Tibial nerve (tissue), 4 donors: ENCODE measurements at regions not wholly inside any gene's neighbourhood (a gene's known extent, or its start where the extent isn't known, plus 50 kb on each side); places are given as distances from the start of the nearest gene placed in this dataset.

Source experiments
- CTCF ChIP-seq, 5 experiments: fragments of 200-600 bp in 3 of 5; fragments of 450-650 bp in 2 of 5; sonication (generic) in 3 of 5; IDR thresholded peaks; one replicate each; pipeline ENCODE4 v1.5.1; 2016 to 2019; ENCODE audit warnings: antibody characterized with exemption in 5 of 5, mild to moderate bottlenecking in 3 of 5, moderate library complexity in 2 of 5
- EP300 ChIP-seq, 2 donors: sonication (generic); formaldehyde crosslinking; IDR thresholded peaks; one replicate each; pipeline ENCODE4 v1.6.1; 2017; ENCODE audit warnings: antibody characterized with exemption in 2 of 2, mild to moderate bottlenecking in 1 of 2

- TF ChIP-seq CTCF (IDR thresholded peaks at IDR 0.05), result no peak
- no peak for TF ChIP-seq EP300 (IDR thresholded peaks at IDR 0.05)
Observed at GRCh38 chr2:23286031-23286757, 98.8 kb upstream of the KLHL29 start.
